Left hindlimb (tissue), 1 donor: ENCODE measurements at regions not wholly inside any gene's neighbourhood (a gene's known extent, or its start where the extent isn't known, plus 50 kb on each side); places are given as distances from the start of the nearest gene placed in this dataset.
"Not testable (repeated sequence)": the region's sequence is repeated elsewhere in the genome, so short reads cannot be mapped to it uniquely, and the experiment has no call there.

Experiments used
- DNase-seq: peaks from one replicate; pipeline ENCODE4 v3.0.0-alpha.2; 2018

- DNase-seq = no peak
Observed at GRCh38 chr3:182420741-182421140, 372.6 kb upstream of the ATP11B start.

GRCh38 chr3:182424006-182424405 lies 369.3 kb upstream of the ATP11B start:
- no peak for DNase-seq

- DNase-seq = not testable (repeated sequence)
Observed at GRCh38 chr3:182425926-182426718, 367.2 kb upstream of the ATP11B start.

GRCh38 chr3:182431972-182432371 lies 361.3 kb upstream of the ATP11B start:
- DNase-seq = not testable (repeated sequence)

- no peak for DNase-seq
Observed at GRCh38 chr3:182435860-182436259, 357.4 kb upstream of the ATP11B start.

DNA sequence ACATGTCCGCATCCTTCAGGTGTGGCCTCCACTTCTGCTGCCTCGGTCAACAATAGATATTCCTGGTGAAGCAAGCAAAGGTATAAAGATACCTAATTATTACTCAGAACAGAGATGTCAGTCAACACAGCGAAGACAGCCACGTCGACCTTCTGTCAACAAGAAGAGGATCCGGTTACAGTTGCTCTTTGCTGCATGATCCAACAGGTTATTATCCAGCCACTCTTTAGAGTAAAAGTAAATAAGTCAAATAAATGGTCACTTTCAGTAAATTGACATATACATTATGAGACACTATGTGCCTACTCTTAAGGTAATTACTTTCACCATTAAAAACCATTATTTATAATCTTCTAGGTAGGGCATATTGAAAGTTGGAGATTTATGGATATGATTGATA lies 356.8 kb upstream of the ATP11B start:
- no peak for DNase-seq

- no peak for DNase-seq
Observed at GRCh38 chr3:182438398-182438797, 354.9 kb upstream of the ATP11B start.

- no peak for DNase-seq
Observed at GRCh38 chr3:182440101-182440500, 353.2 kb upstream of the ATP11B start.

DNA sequence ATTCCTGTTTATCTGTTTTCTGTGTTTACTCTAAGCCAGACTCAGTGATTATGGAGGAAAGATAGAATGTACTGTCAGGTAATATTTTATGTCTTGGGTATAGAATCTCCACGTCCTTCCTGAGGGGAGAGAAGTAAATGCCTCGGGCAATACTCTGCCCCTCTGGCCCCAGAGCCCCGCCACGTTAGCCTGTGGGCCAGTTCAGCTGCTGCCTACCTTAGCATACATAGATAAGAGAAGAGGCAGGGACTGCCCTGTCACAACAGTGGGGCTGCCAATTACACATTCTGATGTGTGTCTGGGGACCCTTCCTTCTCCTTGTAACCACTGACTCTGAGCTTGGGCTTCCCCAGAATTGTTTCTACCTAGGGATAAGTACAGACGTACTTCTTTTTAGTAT lies 347.7 kb upstream of the ATP11B start:
- no peak for DNase-seq

GRCh38 chr3:182450942-182451787 lies 342.1 kb upstream of the ATP11B start:
- no peak for DNase-seq

DNA sequence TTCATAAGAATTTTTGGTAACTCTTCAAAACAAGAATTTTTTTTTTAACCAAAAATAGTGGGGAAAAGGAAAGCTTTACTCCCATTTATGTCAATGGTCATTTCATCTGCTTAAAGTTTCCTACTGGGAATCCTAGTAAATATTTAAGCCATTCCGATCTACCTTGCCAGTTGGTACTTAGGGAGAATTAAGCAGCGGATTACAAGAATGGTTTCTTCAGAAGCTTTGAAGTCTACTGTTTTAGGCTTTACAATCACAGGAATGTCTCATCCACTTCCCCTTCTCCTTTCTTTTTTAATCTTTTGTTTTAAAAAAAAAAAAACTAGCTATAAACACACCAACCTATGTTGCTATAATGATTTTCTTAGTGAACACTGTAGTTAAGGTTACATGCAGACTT lies 341.4 kb upstream of the ATP11B start:
- DNase-seq = no peak

GRCh38 chr3:182455011-182455410 lies 338.3 kb upstream of the ATP11B start:
- DNase-seq = no peak

DNA sequence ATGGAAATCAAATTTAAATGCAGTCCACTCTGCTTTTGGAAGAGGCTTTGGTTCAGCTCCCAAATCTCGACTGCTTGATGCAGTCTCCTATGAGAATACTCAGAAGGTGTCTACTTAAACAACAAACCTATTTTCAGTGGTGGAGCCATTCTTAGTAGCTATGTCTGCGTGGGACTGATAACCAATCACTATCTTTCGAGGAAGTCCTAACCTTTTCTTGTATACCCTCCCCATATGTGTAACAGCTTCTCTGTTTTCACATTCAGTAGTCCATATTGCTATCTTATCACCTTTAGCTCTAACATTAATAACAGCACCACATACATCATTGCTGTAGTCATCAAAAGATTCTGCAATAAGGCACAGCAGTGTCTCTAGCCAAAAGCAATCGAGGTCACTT lies 333.0 kb upstream of the ATP11B start:
- no peak for DNase-seq

DNA sequence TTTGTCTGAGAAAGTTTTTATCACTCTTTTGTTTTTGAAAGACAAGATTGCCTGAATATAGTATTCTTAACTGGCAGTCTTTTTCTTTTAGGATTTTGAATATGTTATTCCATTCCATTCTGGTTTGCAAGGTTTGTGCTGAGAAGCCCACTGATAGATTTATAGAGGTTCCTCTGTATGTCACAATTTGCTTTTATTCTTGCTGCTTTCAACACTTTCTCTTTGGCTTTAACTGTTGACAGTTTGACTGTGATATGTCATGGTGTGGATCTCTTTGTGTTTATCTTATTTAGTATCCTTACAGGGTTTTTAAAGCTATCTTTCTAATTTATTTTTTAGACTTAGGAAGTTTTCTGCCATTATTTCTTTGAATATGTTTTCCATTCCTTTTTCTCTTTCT lies 331.2 kb upstream of the ATP11B start:
- no peak for DNase-seq

DNA sequence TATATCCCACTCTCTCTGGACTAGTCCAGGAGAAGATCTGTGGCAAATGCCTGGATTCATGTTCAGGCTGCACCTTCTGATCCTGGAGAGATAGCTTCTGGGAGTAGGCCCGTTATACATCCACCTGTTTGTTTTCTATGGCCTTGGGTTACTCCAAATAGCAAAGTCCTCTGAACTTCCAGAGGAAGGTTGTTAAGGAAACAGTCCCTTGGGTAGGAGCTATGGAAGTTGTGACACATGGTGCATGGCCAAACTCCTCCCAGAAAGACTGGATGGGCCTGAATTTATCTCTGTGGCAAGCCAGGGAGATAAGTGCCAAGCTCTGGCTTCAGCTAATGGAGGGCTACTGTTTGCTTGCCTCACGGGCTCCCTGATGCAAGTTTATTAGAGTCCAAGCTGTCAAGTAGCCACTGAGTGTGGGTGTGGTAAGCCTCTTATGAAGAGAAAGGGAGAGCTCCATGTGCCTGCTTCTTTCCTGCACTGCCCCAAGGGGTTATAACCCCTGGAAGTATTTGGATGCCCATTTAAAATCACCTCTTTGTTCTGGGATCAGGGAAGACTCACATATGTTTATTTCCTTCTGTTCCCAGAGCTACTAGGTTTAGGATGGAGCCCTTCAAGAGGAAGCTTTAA lies 328.7 kb upstream of the ATP11B start:
- no peak for DNase-seq

DNA sequence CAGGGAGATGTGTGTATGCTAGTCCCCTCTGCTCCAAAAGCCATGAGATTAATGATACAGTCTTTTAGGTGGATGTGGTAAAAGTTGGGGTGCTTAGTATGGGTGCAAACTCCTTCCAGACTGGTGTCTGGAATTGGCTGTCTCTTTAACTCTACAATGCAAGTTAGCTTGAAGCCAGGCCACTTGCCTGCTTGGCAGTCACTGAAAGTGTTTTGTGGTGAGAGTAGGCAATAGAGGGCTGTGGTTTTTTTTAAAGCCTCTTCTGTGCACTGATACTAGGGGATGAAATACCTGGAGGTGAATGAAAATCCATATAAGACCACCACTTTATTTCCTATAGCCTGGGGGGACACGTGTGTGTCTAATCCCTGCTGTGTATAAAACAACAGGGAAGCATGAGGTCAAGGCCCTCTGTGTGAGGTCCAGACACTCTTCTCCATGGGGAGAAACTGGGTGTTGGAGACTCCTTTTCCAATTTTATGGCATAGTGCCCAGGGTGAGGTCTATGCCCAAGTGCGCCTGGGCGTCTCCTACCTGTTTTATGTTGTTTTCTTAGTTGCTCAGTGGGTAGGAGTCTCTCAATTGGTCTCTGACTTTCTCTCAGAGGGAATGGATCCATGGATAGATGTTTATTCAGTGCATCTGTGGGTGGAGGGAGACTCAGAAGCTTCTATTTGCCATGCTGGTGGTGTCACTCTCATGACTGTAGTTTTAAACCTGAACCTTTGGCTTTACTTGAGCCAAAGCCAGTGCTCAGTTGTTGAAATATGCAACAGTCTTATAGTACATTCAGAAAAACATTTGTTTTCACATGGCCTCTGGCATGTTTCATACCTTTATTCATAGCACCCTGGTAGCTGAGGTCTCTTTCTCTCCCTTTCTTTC lies 327.8 kb upstream of the ATP11B start:
- no peak for DNase-seq

- no peak for DNase-seq
Observed at GRCh38 chr3:182469086-182469485, 324.2 kb upstream of the ATP11B start.

DNA sequence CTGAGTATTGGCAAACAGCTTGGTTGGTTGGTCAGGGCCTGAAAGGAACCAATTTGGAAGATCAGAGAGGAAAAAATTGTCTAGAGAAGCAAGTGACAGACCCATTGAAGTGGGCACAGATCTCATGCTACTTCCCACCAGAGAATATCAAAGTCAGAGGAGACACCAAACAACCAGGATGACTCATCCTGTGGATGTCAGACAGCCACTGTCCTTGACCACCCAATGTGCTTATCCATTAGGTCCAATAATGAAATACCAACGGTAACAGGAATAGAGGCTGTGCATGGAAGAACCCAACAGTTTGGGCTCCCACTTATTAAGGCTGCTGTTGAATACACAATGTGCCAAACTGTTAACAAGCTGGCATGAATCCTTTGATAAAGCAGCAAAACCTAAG lies 323.1 kb upstream of the ATP11B start:
- DNase-seq = no peak

GRCh38 chr3:182473191-182473710 lies 320.1 kb upstream of the ATP11B start:
- no peak for DNase-seq

GRCh38 chr3:182478369-182478768 lies 314.9 kb upstream of the ATP11B start:
- no peak for DNase-seq

DNA sequence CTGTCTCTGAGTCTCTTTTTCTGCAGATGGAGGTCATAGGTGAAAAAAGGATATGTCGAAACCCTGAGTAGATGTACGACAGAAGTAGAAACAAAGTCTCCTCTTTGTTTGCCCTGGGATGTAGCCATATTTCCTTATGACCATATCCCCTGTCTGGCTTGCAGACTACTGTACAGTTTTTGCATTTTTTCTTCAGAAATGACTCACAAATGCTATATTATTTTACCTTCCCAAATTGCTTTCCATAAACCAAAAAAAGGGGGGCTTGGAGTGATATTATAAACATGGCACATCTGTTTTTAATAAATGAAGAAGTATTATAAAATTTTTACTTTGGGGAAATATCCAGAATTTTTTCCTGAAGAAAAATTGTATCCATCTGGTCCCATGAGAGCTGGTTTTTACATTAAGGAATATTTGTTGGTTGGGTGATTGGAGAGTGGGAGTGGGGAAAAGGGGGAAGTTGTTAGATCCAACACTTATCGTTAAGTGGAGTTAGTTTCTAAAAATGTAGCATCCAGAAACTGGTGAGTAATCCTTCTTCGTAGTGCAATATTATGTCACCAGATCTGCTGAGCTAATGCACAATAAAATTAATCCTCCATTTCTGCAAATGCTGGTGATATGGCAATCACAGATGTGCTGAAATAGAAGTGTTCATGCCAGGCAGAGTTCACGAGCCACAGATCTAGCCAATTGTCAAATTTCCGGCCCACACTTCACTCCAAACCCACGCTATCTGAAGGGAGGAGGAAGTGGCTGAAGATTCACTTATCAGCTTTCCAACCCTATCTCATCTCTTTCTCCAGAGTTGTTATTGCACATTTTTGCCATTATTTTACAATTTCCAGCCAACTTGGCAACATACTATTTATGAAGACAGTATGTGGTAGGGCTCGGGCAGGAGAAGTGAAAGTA lies 313.6 kb upstream of the ATP11B start:
- no peak for DNase-seq
